ENCODE measurements at regions not wholly inside any gene's neighbourhood (a gene's known extent, or its start where the extent isn't known, plus 50 kb on each side); places are given as distances from the start of the nearest gene placed in this dataset.
"Not testable (repeated sequence)": the region's sequence is repeated elsewhere in the genome, so short reads cannot be mapped to it uniquely, and the experiment has no call there.

- DNase-seq: no peak
Observed at GRCh38 chr2:57181315-57182038, 865.1 kb upstream of the VRK2 start.

GRCh38 chr2:57182916-57183315 is 863.7 kb upstream of the VRK2 start:
- no peak for DNase-seq

- no peak for DNase-seq
Observed at GRCh38 chr2:57185568-57185967, 861.0 kb upstream of the VRK2 start.

DNA sequence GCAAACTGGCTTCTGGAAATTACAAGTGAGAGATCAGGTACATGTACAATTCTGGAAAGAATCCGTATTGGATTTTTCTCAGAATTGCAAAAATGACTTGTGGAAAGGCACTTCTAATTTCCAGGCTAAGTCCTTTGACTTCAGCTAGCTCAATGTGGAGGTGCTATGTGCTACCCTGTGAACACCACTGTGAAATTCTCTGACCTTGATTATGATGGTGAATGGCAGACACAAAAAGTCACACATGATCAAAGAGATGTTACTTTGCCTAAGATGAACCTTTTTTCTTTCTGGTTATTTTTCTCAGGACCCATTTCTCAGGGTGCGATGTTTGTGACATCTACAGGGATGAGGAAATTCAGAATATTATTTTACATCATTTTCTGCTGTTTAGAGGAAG is 856.6 kb upstream of the VRK2 start:
- DNase-seq: no peak

DNA sequence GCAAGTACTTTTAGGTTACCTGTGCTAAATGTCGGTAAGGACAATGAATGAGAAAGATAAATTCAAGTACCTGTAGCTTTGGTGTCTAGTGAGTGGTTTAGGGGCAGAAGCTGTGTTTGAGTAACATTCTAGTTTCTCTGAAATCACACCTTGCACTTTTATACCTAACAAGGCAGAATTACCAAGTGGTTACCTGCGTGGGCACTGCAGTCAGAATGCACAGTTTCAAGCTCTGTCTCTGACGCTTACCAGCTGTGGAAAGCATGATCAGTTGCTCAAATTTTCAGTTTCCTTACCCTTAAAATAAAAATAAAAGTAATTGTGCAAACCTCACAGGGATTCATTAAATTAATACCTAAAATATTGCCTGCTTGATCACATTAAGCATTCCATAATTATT is 846.9 kb upstream of the VRK2 start:
- no peak for DNase-seq

DNA sequence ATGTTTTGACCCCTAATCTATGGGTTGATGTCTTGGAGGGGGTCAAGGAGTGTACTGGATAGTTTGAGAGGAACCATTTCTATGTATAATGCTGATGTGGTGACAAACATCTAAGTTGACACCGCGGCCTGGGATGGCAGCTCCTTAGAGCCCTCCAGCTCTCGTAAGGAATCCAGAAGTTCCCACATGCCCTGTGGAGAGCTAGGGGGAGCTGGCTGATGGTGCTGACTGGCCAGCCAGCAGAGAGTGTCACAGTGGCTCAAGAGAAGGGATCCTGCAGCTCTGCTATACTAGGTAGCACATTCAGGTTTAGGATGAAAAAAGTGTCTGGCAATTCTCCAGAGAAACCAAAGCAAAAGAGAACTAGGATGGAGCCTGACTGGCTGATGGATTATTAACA is 842.2 kb upstream of the VRK2 start:
- no peak for DNase-seq

DNA sequence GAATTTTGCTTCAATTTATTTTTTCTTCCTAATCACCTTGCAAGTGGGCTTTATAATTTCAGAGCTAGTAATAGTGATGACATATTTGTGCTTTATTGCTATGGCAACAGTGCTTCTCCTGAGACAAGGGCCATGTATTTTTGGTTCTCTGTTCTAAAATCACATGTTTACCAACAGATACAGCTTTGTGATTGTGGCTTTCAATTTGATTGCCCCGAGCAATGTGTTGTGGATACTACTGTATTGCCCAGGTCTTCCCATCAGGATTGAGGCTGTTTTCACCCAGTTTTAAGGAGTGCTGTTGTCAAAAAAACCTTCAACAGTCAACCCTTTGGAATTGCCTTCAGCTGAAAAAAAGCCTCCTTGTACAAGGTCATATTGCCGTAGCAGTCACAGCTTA is 841.4 kb upstream of the VRK2 start:
- DNase-seq: no peak

DNA sequence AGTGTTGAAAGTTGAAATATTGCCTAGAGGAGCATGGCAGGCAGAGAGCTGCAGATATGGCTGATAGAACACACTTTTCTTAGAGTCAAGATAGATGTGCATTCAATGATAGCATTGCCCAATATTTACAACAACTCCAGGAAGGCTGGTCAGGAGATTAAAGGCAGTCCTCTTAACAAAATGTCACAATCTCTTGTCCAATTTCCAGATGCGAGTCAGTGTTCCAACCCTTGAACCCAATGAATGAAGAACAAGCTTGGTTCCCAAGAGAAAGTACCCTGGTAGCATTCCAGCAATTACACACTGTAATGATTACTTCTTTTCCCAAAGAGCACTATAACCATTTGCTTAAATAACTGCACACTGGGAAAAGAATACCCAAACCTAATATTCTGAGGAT is 839.4 kb upstream of the VRK2 start:
- DNase-seq: no peak

- DNase-seq: no peak
Observed at GRCh38 chr2:57209799-57210198, 836.8 kb upstream of the VRK2 start.

- DNase-seq: no peak
Observed at GRCh38 chr2:57210855-57211254, 835.8 kb upstream of the VRK2 start.

DNA sequence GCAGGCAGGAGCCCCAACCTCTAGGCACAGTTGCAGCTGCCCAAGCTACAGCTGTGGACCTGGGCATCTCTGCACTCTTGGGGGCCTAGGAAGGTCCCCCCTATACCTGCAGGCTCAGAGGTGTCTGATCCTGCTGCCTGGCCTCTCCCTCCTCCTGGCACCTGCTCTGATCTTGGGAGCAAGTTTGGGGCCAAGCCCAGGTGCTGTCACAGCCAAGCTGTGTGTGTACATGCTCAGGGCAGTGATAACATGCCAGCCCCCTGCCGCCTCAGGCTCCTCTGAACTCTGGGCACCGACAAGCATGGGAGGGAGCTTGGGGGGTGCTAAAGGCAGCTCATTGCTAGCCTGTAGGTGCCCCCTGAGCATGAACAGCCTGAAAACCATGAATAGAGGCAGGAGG is 829.6 kb upstream of the VRK2 start:
- DNase-seq: no peak

- no peak for DNase-seq
Observed at GRCh38 chr2:57218206-57218605, 828.4 kb upstream of the VRK2 start.

GRCh38 chr2:57229706-57230105 is 816.9 kb upstream of the VRK2 start:
- not testable (repeated sequence) for DNase-seq

DNA sequence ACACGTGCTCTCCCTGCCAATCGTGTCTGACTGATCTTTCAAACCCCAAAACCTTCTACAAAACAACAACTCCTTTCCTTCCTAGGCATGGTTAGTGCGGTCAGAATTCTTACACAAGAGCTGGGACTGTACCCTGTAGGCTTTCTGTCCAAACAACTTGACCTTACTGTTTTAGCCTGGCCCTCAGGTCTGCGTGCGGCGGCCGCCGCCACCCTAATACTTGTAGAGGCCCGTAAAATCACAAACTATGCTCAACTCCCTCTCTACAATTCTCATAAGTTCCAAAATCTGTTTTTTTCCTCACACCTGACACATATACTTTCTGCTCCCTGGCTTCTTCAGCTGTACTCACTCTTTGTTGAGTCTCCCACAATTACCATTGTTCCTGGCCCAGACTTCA is 814.3 kb upstream of the VRK2 start:
- not testable (repeated sequence) for DNase-seq

DNA sequence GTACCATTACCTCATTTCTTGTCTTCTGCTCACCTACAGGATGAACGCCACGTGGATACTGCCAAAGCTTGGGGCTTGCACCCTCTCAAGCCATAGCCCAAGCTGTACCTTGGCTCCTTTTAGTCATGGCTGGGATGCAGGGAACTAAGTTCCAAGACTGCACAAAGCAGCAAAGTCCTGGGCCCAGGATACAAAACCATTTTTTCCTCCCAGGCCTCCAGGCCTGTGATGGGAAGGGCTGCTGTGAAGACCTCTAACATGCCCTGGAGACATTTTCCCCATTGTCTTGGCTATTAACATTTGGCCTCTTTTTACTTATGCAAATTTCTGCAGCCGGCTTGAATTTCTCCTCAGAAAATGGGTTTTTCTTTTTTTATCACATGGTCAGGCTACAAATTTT is 795.1 kb upstream of the VRK2 start:
- not testable (repeated sequence) for DNase-seq

DNA sequence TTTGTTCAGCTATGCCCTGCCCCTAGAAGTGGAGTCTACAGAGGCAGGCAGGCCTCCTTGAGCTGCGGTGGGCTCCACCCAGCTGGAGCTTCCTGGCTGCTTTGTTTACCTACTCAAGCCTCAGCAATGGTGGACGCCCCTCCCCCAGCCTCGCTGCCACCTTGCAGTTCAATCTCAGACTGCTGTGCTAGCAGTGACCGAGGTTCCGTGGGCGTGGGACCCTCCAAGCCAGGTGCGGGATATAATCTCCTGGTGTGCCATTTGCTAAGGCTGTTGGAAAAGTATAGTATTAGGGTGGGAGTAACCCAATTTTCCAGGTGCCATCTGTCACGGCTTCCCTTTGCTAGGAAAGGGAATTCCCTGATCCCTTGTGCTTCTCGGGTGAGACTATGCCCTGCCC is 770.2 kb upstream of the VRK2 start:
- DNase-seq: not testable (repeated sequence)

DNA sequence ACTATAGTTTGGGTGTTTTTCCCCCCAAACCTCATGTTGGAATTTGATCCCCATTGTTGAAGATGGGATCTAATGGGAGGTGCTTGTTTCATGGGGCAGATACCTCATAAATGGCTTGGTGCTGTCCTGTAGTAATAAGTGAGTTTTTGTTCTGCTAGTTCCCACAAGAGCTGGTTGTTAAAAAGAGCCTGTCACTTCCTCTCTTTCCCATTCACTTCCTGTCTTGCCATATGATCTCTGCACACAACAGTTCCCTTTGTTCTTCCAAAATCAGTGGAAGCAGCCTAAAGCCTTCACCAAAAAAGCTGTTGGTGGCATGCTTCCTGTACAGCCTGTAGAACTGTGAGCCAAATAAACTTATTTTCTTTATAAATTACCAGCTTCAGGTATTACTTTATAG is 768.2 kb upstream of the VRK2 start:
- DNase-seq: no peak

DNA sequence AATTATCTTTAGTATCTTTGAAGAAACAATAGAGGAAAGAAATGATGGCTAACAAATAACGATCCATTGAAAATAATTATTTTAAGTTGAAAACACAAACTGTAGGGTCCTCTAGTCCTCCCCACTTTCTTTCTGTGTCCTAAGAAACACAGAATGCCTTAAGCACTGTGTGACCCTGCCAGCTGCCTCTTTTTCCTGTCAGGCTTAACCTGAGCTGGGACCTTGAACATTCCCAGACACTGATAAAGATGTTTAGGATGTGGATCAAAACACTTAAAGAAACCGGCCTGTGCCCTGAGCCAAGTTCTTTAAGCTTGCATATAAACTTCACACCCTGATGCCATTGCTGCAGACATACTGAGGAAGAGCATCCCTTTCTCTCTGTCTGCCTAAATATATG is 755.4 kb upstream of the VRK2 start:
- DNase-seq: no peak

- no peak for DNase-seq
Observed at GRCh38 chr2:57296795-57297517, 749.6 kb upstream of the VRK2 start.

DNA sequence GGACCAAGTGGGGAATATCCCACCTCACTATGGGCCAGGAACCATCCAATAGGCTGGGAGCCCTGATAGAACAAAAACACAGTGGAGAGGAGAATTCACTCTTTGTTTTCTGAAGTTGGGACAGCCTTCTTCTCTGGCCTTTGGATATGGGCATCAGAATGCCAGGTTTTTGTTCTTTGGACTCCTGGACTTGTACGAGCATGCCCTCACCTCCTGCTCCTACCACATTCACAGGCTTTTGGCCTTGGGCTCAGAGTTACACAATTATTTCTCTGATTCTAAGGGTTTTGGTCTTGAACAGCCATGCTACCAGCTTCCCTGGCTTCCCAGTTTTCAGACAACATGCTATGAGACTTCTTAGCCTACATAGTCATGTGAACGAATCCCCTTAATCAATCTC is 732.9 kb upstream of the VRK2 start:
- no peak for DNase-seq

DNA sequence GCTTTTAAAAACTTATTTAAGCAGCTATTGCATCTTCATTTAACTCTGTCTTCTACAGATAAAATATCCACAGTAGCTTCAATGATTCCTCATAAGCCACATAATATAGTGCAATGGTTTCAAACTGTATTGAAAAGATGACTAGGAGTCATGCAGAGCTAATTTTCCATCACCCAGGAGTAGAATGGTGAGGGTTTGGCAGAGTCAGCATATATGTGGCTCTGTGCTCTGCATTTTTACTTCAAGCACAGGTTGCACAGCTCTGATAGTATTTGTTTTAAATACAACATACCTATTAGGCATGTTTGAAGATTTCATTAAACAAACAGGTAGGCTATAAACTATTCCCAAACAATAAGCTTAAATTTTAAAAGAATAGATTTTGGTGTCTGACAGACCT is 731.9 kb upstream of the VRK2 start:
- no peak for DNase-seq

DNA sequence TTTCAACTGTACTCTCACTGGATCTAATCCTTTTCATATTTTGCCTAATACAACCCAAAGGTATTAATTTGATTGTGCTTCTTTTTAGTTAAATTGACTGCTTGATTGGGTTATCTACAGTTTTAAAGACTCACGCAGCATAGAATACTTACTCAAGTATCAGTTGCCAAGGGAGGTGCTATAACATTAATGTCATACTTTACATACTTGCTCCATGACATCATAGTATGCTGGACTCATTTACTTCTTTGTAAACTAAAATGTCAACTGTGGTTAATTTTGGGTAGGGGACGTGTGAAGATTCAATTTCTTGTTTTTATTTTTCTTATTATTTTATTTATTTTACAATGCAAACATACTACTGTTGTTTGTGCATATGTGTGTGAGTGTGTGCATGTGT is 716.2 kb upstream of the VRK2 start:
- no peak for DNase-seq

- DNase-seq: no peak
Observed at GRCh38 chr2:57333221-57333620, 713.4 kb upstream of the VRK2 start.

DNA sequence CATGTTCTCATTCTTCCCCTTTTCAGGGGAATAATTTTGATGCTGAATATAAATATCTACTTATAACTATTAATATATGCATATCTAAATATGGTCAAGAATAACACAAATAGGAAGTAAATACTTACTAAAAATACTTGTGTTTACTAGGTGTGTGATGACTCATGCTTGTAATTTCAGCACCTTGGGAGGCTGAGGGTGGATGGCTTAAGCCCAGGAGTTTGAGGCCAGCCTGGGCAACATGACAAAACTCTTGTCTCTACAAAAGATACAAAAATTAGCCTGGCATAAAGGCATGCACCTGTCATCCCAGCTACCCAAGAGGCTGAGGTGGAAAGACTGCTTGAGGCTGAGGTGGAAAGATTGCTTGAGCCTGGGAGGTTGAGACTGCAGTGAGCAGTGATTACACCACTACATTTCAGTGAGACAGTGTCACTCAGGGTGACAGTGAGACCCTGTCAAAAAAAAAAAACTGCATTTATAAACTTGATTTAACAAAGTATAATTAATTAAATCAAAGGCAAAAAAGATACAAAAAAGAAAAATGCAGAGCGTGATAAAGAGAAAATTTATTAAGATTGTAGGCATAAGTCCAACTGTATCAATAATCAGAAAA is 703.1 kb upstream of the VRK2 start:
- no peak for DNase-seq

Data from activated CD4-positive, CD25-positive, alpha-beta regulatory T cell treated with anti-CD3 and anti-CD28 coated beads, Interleukin-2, amount 50 U/mL, for 72 hours (primary cell).